Caco-2 (cell line): ENCODE measurements at regions not wholly inside any gene's neighbourhood (a gene's known extent, or its start where the extent isn't known, plus 50 kb on each side); places are given as distances from the start of the nearest gene placed in this dataset.
A peak's percentile ranks its signal among the peaks of the same experiment; 100 is the strongest.

Source experiments
- BruUV-seq: library from RNA; stranded (reverse); fragments of 400-500 nt; replicated peaks from 2 replicates; lab custom pipeline; 2021; lab: Mats Ljungman, UMichigan
- CTCF ChIA-PET: fragments of 300-600 bp; sonication (Branson Sonifier 250); formaldehyde crosslinking; loops from one replicate; lab custom pipeline; 2022; ENCODE audit warnings: antibody characterized with exemption; lab: Charles Lee
- POLR2A ChIA-PET: fragments of 300-600 bp; sonication (Branson Sonifier 250); formaldehyde crosslinking; loops from one replicate; lab custom pipeline; 2022; ENCODE audit warnings: antibody characterized with exemption; lab: Charles Lee
- DNase-seq, 2 experiments: peaks; one replicate each; pipeline versions ENCODE4 v3.0.0 to v3.0.0-alpha.2; 2020 to 2022
- H3K27me3 ChIP-seq: replicated peaks from 2 replicates; pipeline ENCODE4 v1.6.0; 2011; ENCODE audit warnings: low read length; ENCODE audit not compliant: control insufficient read depth, insufficient read depth
- H3K36me3 ChIP-seq: 2 replicates; pipeline ENCODE4 v1.5.1; 2011; ENCODE audit warnings: low read length; ENCODE audit not compliant: control insufficient read depth, insufficient read depth
- H3K4me1 ChIP-seq: fragments of 250-450 bp; sonication (Bioruptor Pico); 2 replicates; pipeline ENCODE4 v1.5.1; 2020; ENCODE audit warnings: mild to moderate bottlenecking
- H3K4me3 ChIP-seq: 2 replicates; pipeline ENCODE4 v1.5.1; 2011; ENCODE audit warnings: low read depth, mild to moderate bottlenecking, control low read depth, low read length
- H3K9me3 ChIP-seq: fragments of 250-450 bp; sonication (Bioruptor Pico); 2 replicates; pipeline ENCODE4 v1.5.1; 2020; ENCODE audit warnings: mild to moderate bottlenecking, moderate library complexity
- H3K27ac Mint-ChIP-seq: one replicate; pipeline ENCODE4 v1.8.0; 2022; ENCODE audit warnings: mixed read lengths; ENCODE audit not compliant: unreplicated experiment
- H3K27me3 Mint-ChIP-seq: one replicate; pipeline ENCODE4 v1.8.0; 2022; ENCODE audit warnings: mixed read lengths; ENCODE audit not compliant: insufficient read depth, unreplicated experiment
- H3K36me3 Mint-ChIP-seq: one replicate; pipeline ENCODE4 v1.8.0; 2022; ENCODE audit warnings: mild to moderate bottlenecking, mixed read lengths; ENCODE audit not compliant: insufficient read depth, unreplicated experiment
- H3K4me1 Mint-ChIP-seq: one replicate; pipeline ENCODE4 v1.8.0; 2022; ENCODE audit warnings: low read depth, mixed read lengths; ENCODE audit not compliant: unreplicated experiment
- H3K4me3 Mint-ChIP-seq: one replicate; pipeline ENCODE4 v1.8.0; 2022; ENCODE audit warnings: mild to moderate bottlenecking, moderate library complexity, mixed read lengths; ENCODE audit not compliant: unreplicated experiment
- H3K9me3 Mint-ChIP-seq: one replicate; pipeline ENCODE4 v1.8.0; 2022; ENCODE audit warnings: mixed read lengths; ENCODE audit not compliant: unreplicated experiment
- intact Hi-C: fragments of 100-400 bp; cut with micrococcal nuclease; formaldehyde crosslinking; loops from one replicate; pipeline ENCODE4 v1.10.0; 2022; ENCODE audit not compliant: unreplicated experiment
- TF ChIP-seq, protein P1 (sequence below), 2 experiments: fragments of 200-600 bp in 1 of 2; IDR thresholded peaks; 1 replicate in 1 of 2; 2 replicates in 1 of 2; pipeline versions ENCODE4 v1.5.1 to v1.8.0; 2011 to 2022; ENCODE audit warnings: antibody characterized with exemption in 1 of 2, control low read depth in 1 of 2, inconsistent platforms in 1 of 2, low read depth in 1 of 2, low read length in 1 of 2, mild to moderate bottlenecking in 1 of 2, moderate library complexity in 1 of 2; ENCODE audit not compliant: insufficient read depth in 1 of 2, severe bottlenecking in 1 of 2, unreplicated experiment in 1 of 2

- Histone ChIP-seq H3K9me3 (no peaks in the 10 kb centered on the region), H3K4me3 (no peak overlapping the region), H3K4me1 (no peaks in the 10 kb centered on the region), H3K36me3 (no peaks in the 10 kb centered on the region), H3K27me3 (no peaks in the 10 kb centered on the region)
- ChIA-PET POLR2A (no interaction called here), CTCF (interaction anchor here (1.0 kb wide), 1 partner anchor 116 kb away, joined by 3 read pairs; no protein-coding TSS in a partner anchor)
- TF ChIP-seq, protein P1, sequence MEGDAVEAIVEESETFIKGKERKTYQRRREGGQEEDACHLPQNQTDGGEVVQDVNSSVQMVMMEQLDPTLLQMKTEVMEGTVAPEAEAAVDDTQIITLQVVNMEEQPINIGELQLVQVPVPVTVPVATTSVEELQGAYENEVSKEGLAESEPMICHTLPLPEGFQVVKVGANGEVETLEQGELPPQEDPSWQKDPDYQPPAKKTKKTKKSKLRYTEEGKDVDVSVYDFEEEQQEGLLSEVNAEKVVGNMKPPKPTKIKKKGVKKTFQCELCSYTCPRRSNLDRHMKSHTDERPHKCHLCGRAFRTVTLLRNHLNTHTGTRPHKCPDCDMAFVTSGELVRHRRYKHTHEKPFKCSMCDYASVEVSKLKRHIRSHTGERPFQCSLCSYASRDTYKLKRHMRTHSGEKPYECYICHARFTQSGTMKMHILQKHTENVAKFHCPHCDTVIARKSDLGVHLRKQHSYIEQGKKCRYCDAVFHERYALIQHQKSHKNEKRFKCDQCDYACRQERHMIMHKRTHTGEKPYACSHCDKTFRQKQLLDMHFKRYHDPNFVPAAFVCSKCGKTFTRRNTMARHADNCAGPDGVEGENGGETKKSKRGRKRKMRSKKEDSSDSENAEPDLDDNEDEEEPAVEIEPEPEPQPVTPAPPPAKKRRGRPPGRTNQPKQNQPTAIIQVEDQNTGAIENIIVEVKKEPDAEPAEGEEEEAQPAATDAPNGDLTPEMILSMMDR (IDR thresholded peaks at IDR 0.05; ENCODE audit: insufficient read depth in 1 of 2, low read depth in 1 of 2, low read length in 1 of 2, severe bottlenecking in 1 of 2, unreplicated experiment in 1 of 2) = peak; percentile 35 to 51
- Mint-ChIP-seq H3K4me1 (no peaks in the 10 kb centered on the region), H3K9me3 (no peaks in the 10 kb centered on the region), H3K4me3 (no peak overlapping the region), H3K36me3 (no peaks in the 10 kb centered on the region), H3K27me3 (peaks cover 16% of the 10 kb centered on the region), H3K27ac (no peak overlapping the region)
- intact Hi-C loops = loop anchor here (1.0 to 10.0 kb wide), 3 partner anchors 85 to 710 kb away; no protein-coding TSS in a partner anchor
- peak; percentile 38 to 41 for DNase-seq
- BruUV-seq = no TSS peak
These were observed 351.0 kb downstream of the MCTP2 start for GRCh38 chr15:94582368-94582767.

GRCh38 chr15:94584833-94585244 lies 353.5 kb downstream of the MCTP2 start:
- ChIA-PET CTCF (no interaction called here), POLR2A (no interaction called here)
- DNase-seq = no peak
- TF ChIP-seq, protein P1 (IDR thresholded peaks at IDR 0.05; ENCODE audit: insufficient read depth in 1 of 2, low read depth in 1 of 2, low read length in 1 of 2, severe bottlenecking in 1 of 2, unreplicated experiment in 1 of 2) = no peak
- H3K36me3 ChIP-seq = no peaks in the 10 kb centered on the region
- no peaks in the 10 kb centered on the region for H3K4me1 Mint-ChIP-seq
- H3K4me1 ChIP-seq = no peaks in the 10 kb centered on the region
- peaks cover 11% of the 10 kb centered on the region for H3K27me3 Mint-ChIP-seq
- no peak overlapping the region for H3K27ac Mint-ChIP-seq
- H3K27me3 ChIP-seq = no peaks in the 10 kb centered on the region
- H3K4me3 ChIP-seq = no peak overlapping the region
- H3K9me3 ChIP-seq = no peaks in the 10 kb centered on the region
- H3K9me3 Mint-ChIP-seq = no peaks in the 10 kb centered on the region
- H3K36me3 Mint-ChIP-seq = no peaks in the 10 kb centered on the region
- H3K4me3 Mint-ChIP-seq = no peak overlapping the region
- BruUV-seq = no TSS peak
- intact Hi-C loops = loop anchor here (5.0 to 10.0 kb wide), 2 partner anchors 82 to 440 kb away; no protein-coding TSS in a partner anchor

GRCh38 chr15:94586099-94586498 lies 354.7 kb downstream of the MCTP2 start:
- Mint-ChIP-seq H3K9me3 (no peaks in the 10 kb centered on the region), H3K4me1 (no peaks in the 10 kb centered on the region), H3K27me3 (peaks cover 9% of the 10 kb centered on the region), H3K27ac (no peak overlapping the region), H3K36me3 (no peaks in the 10 kb centered on the region), H3K4me3 (no peak overlapping the region)
- Histone ChIP-seq H3K4me1 (no peaks in the 10 kb centered on the region), H3K27me3 (no peaks in the 10 kb centered on the region), H3K4me3 (no peak overlapping the region), H3K9me3 (no peaks in the 10 kb centered on the region), H3K36me3 (no peaks in the 10 kb centered on the region)
- no TSS peak for BruUV-seq
- TF ChIP-seq, protein P1 (IDR thresholded peaks at IDR 0.05; ENCODE audit: insufficient read depth in 1 of 2, low read depth in 1 of 2, low read length in 1 of 2, severe bottlenecking in 1 of 2, unreplicated experiment in 1 of 2) = no peak
- ChIA-PET POLR2A (no interaction called here), CTCF (no interaction called here)
- intact Hi-C loops = loop anchor here (10.0 kb wide), 1 partner anchor 439 kb away; no protein-coding TSS in a partner anchor
- no peak for DNase-seq
